ENCODE measurements at regions not wholly inside any gene's neighbourhood (a gene's known extent, or its start where the extent isn't known, plus 50 kb on each side); places are given as distances from the start of the nearest gene placed in this dataset.

- no peak for DNase-seq
Measured at GRCh38 chr19:32230441-32230840, 115.0 kb upstream of the ZNF507 start.

GRCh38 chr19:32231020-32231419, 114.4 kb upstream of the ZNF507 start:
- no peak for DNase-seq

- DNase-seq, result no peak
Measured at GRCh38 chr19:32231691-32232090, 113.7 kb upstream of the ZNF507 start.

GRCh38 chr19:32232449-32232848, 113.0 kb upstream of the ZNF507 start:
- DNase-seq, result no peak

- DNase-seq, result no peak
Measured at GRCh38 chr19:32233091-32233490, 112.3 kb upstream of the ZNF507 start.

- DNase-seq, result no peak
Measured at GRCh38 chr19:32233885-32234284, 111.5 kb upstream of the ZNF507 start.

GRCh38 chr19:32234663-32235217, 110.7 kb upstream of the ZNF507 start:
- no peak for DNase-seq

GRCh38 chr19:32238076-32238475, 107.3 kb upstream of the ZNF507 start:
- DNase-seq, result no peak

GRCh38 chr19:32240316-32240715, 105.1 kb upstream of the ZNF507 start:
- DNase-seq, result no peak

- no peak for DNase-seq
Measured at GRCh38 chr19:32241306-32241705, 104.1 kb upstream of the ZNF507 start.

GRCh38 chr19:32241932-32242710, 103.3 kb upstream of the ZNF507 start:
- no peak for DNase-seq

- DNase-seq, result no peak
Measured at GRCh38 chr19:32246006-32246405, 99.4 kb upstream of the ZNF507 start.

- no peak for DNase-seq
Measured at GRCh38 chr19:32251634-32252332, 93.6 kb upstream of the ZNF507 start.

- DNase-seq, result no peak
Measured at GRCh38 chr19:32252333-32252669, 93.1 kb upstream of the ZNF507 start.

- DNase-seq, result no peak
Measured at GRCh38 chr19:32253683-32254508, 91.5 kb upstream of the ZNF507 start.

- no peak for DNase-seq
Measured at GRCh38 chr19:32254509-32254890, 90.9 kb upstream of the ZNF507 start.

GRCh38 chr19:32255536-32256295, 89.7 kb upstream of the ZNF507 start:
- no peak for DNase-seq

- no peak for DNase-seq
Measured at GRCh38 chr19:32256341-32256975, 89.0 kb upstream of the ZNF507 start.

- no peak for DNase-seq
Measured at GRCh38 chr19:32257326-32258073, 87.9 kb upstream of the ZNF507 start.

GRCh38 chr19:32258167-32258566, 87.2 kb upstream of the ZNF507 start:
- DNase-seq, result no peak

GRCh38 chr19:32264568-32264967, 80.8 kb upstream of the ZNF507 start:
- no peak for DNase-seq
